ENCODE measurements at regions not wholly inside any gene's neighbourhood (a gene's known extent, or its start where the extent isn't known, plus 50 kb on each side); places are given as distances from the start of the nearest gene placed in this dataset.
"Not testable (repeated sequence)": the region's sequence is repeated elsewhere in the genome, so short reads cannot be mapped to it uniquely, and the experiment has no call there.

GRCh38 chr13:53301449-53301848 is 272.8 kb downstream of the OLFM4 start:
- DNase-seq = no peak

DNA sequence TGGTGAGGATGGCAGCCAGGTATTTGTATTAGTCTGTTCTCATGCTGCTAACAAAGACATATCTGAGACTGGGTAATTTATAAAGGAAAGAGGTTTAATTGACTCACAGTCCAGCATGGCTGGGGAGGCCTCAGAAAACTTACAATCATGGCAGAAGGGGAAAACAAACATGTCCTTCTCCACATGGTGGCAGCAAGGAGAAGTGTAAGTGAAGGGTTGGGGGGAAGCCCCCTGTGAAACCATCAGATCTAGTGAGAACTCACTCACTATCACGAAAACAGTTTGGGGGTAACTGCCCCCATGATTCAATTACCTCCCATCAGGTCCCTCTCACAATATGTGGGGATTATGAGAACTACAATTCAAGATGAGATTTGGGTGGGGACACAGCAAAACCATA is 276.8 kb downstream of the OLFM4 start:
- DNase-seq = not testable (repeated sequence)

DNA sequence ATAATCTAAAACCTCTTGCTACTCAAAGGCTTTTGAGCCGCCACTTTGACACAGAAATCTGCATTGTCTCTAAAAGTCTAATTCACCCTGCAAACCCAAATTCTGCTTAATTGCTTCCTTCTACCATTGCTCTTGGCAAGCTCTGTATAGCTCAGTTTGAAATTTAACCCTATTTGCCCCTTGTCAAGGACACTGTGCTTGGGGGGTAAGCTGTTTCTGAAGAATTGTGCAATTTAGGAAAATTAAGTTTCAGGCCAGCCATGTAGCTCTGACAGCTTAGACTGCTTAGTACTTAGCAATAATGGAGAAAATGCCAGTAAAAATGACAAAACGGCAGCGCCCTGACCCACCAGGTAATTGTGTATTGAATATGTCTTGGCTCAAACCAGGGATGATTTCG is 282.2 kb downstream of the OLFM4 start:
- no peak for DNase-seq

DNA sequence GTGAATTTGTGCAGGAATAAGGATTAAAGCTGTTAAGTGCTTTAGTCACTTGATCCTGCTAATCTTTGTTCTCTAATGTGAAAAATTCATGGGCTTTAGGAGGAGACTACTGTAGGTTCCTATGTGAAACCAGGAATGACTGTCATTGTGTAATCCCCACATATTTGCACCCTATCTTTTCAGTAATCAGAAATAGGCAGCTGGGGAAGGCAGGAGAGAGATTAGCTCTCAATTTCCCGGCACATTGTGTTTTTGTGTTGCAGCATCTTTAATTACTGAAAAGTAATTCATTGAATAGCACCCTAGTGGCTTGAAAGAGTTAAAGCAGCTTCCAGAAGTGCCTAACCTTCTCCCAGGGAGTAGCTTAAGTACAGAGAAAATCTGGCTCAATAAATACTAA is 282.9 kb downstream of the OLFM4 start:
- DNase-seq = no peak

GRCh38 chr13:53321296-53321801 is 292.7 kb downstream of the OLFM4 start:
- no peak for DNase-seq

DNA sequence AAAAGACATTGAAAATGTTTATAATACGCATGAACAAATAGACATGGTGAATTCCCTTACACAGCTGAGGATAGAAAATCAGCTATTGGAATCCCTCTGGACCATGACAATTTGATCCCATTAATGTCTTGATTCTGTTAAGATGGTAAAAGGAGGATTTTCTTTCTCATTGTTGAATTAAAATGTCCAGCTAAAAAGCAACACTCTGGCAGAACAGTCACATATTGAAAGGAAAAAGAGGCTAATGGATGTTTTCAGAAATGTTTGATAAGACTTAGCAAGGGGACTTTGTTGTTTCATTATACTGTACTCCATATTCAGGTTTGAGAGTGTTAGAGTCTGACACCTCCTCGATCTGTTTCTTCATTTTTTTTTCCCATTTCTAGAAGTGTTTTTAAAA is 296.0 kb downstream of the OLFM4 start:
- DNase-seq = no peak

DNA sequence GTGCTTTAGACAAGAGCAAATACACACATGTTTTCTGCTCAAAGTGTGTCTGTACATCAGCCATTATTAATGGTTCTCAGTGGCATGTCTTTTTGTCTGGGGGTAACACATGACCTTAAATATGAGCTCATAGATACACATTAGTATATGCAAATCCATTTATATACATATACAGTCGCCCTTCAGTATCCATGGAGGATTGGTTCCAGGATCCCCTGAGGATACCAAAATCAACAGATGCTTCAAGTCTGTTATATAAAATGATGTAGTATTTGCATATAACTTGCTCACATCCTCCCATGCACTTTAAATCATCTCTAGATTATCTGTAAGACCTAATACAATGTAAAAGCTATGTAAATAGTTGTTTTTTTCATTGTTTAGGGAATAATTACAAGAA is 298.1 kb downstream of the OLFM4 start:
- no peak for DNase-seq

DNA sequence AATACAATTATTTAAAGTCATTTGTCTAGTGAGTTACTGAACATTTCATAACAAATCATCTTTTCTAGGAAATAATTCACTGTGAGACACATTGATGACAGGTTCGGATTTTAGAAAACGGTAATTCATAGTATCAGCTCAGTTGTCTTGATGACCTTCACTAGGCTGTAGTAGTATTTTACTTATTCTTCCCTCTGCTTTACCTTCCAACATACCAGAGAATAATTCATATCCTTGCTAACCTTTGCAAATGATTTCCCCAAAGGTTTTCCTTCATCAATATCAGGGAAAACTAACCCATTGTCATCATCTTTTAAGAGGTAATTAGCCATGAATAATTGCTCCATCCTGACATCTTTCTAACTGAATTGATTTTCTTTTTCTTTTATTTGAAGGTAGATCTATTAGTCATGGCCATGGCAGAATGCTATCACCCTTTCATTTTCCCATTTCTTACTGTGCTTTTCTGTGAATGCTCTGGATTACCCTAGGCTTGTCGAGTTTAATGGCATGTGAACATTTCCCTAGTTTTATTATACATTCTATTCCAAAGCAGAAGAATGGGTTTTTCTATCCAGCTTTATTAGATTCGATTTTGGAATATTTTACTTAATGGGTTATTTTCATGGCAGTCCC is 299.2 kb downstream of the OLFM4 start:
- DNase-seq = no peak

DNA sequence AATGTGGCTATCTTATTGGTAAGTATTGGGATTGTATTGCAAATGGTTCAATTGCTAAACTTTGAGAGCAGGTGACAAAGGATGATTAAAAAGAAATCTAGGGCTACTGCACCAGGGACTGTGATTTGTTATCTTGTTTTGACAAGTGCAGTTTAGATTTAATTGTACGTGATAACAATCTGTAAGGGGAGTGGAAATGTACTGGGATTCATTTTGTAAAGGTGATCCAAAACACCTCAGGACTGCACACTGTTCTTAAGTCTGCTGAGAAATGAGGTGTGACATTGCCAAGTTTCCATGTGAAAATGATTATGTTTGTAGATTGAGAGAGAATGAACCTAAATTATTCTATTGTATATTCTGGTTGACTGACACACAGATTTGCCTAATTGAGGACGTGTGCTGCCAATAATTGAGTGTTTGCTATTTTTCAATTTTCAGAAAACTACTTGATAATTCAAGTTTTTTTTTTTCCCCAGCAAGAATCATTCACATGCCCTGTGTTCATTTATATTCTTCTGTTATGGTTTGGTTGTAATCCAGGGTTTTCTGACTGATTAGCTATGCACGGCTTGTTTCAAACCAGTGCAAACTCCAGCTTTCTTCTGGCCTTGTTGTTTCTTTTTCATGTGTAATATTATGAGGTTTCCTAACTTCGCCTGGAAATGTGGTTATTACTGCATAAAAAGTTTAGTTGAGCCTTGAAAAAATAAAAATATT is 308.0 kb downstream of the OLFM4 start:
- DNase-seq = no peak

DNA sequence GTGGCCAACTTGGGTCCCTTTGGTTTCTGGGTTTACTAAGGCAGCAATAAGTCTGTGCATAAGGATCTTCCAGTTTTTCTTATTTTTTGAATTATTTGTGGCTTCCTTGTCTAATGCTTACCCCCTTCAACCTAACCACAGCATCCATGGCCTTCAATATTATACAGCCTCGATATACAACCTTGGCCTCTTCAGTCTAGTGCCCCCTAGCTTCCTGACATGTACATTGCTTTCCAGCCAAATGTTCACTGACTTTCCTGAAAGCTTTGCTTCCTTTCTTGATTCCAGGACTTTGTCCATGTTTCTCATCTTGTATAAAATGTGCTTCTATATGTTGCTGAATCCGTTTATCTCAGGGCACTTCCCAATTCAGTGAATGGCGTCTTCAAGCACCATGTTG is 310.1 kb downstream of the OLFM4 start:
- no peak for DNase-seq

GRCh38 chr13:53340505-53341143 is 312.0 kb downstream of the OLFM4 start:
- DNase-seq = no peak

DNA sequence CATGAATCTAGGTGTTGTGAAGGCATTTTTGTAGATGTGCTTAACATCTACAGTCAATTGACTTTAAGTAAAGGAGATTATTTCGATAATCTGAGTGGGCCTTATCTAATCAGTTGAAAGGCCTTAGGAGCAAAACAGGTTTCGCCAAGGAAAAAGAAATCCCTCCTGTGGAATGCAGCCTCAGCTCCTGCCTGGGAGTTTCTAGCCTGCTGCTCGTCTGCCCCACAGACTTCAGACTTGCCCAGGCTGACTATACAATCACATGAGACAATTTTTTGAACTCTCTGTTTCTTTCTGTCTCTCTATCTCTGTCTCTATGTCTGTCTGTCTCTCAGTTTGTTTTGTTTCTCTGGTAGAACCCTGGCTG is 312.5 kb downstream of the OLFM4 start:
- no peak for DNase-seq

GRCh38 chr13:53342623-53343360 is 314.2 kb downstream of the OLFM4 start:
- DNase-seq = no peak

GRCh38 chr13:53343361-53343744 is 314.7 kb downstream of the OLFM4 start:
- no peak for DNase-seq

GRCh38 chr13:53351021-53351420 is 322.4 kb downstream of the OLFM4 start:
- DNase-seq = no peak

- DNase-seq = no peak
Measured at GRCh38 chr13:53357582-53357981, 329.0 kb downstream of the OLFM4 start.

- no peak for DNase-seq
Measured at GRCh38 chr13:53368948-53369347, 340.3 kb downstream of the OLFM4 start.

DNA sequence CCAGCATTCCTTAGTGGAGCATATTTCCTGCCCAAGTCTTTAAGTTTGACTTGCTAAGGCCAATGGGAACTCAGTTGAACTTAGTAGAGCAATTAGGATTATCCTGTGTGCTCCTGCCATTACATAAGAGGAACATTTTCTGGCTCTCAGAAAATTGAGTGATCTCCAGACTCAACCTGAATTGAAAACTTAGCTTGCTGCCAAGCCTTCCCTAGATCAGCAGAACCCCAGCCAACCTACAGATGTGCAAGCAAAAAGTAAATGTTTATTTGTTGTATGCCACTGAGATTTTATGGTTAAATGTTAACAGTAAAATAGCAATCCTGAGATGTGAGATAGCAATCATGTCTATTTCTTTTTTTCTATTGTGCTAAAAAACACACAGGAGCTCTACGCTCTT is 350.9 kb downstream of the OLFM4 start:
- no peak for DNase-seq

DNA sequence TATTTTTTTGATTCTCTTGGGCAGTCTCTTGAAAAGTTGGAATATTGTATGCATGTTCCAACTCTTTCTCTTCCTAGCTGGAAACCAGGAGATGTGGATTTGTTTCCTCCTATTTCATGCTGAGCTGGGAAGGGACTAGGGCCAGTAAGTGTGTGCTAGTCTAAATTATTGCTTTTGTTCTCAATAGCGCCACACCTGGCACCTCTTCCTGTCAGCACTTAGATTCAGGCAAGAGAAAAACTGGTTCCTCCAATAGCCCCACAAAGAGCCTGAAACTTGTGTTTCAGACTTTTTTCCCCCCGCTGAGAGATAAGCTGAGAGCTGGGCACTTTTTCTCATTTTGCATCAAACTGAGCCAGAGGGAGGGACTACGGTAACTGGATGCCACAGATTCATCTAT is 353.4 kb downstream of the OLFM4 start:
- no peak for DNase-seq

DNA sequence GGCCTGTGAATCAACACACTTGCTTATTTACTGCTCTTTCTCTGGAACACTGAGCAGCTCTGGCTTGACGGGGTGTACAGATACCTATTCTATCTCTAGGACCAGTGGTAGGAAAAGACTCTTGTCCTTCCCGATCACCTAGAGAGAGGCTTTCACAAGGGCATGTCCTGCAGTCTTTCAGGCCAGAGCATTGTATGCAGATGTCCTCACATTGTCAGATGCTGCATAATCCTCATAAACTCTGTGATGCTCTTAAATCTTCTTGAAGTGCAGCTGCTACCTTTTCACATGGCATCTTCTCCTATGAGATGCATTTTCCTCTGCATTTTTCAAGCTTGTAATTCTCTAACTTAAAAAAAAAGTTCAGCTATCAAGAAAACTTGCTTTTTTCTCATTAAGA is 369.4 kb downstream of the OLFM4 start:
- no peak for DNase-seq

DNA sequence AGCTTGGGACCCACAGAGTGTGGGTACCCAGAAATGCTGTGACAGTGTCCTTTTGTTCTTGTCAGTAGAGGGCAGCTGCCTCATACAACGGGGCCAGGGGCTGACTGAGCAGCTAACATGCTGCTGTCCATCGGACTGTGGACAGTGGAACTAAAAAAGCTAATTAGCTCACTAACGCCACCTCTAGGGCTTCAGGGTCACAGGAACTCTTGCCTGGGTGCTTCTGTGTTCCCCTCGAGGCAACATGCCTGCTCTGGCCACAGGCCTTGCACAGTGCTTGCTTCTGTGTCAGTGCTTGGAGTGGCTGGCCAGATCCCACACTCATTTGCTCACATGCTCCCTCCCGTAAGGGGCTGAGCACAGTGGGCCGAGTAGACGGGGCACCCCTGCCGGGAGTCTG is 377.0 kb downstream of the OLFM4 start:
- DNase-seq = no peak

DNA sequence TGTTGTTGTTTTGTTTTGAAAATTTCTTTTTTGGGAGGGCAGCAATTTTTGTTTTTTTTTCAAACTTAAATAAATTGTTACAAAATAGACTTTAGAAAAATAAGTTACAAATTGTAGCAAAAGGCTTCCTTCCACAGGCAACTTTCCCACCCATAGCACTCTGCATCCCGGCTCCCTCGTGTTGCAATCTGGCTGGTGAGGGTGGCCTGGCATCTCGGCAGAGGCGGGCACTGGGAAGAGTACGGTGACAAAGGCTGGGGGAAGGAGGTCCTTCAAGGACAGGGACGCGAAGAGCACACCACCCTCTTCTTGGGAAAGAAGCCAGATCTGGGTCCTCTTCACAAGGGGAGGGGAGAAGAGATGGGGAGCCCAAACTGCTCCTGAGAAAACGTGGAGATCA is 379.7 kb downstream of the OLFM4 start:
- DNase-seq = no peak

GRCh38 chr13:53408847-53409568 is 380.4 kb downstream of the OLFM4 start:
- DNase-seq = no peak
